GM12891 (cell line): ENCODE measurements at regions not wholly inside any gene's neighbourhood (a gene's known extent, or its start where the extent isn't known, plus 50 kb on each side); places are given as distances from the start of the nearest gene placed in this dataset.

ENCODE experiments used
- POLR2A ChIP-seq: IDR thresholded peaks from 2 replicates; pipeline ENCODE4 v1.6.1; 2011; ENCODE audit warnings: low read depth, low read length, control low read depth
- POLR2AphosphoS5 ChIP-seq: IDR thresholded peaks from 2 replicates; pipeline ENCODE4 v1.6.1; 2011; ENCODE audit warnings: low read depth, low read length, control low read depth
- SPI1 ChIP-seq: IDR thresholded peaks from 2 replicates; pipeline ENCODE4 v1.6.1; 2011; ENCODE audit warnings: low read depth, low read length, control low read depth
- TAF1 ChIP-seq: IDR thresholded peaks from 2 replicates; pipeline ENCODE4 v1.6.1; 2011; ENCODE audit warnings: low read depth, low read length, control low read depth

DNA sequence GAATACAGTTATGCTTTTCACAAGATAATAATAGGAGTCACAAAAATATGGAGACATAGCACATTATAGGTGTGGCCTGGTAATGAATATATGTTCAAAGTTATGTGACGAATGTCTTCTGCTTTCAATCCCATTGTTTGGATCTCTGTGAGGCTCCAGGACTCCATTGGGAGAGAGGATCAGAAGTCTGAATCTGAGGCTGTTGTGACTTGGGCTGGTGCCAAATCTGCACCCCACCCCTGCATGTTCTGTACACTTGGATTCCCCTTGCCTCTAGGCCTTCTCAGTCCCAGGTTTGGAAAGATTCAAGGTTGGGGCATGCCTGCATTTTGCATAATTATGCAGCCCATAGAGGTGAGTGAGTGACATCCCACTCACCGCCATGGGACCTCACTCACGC, 103.1 kb upstream of the MGAT5 start:
- TF ChIP-seq POLR2AphosphoS5 = no peak
- no peak for TF ChIP-seq POLR2A
- no peak for TF ChIP-seq TAF1
- no peak for TF ChIP-seq SPI1
